ENCODE measurements at regions not wholly inside any gene's neighbourhood (a gene's known extent, or its start where the extent isn't known, plus 50 kb on each side); places are given as distances from the start of the nearest gene placed in this dataset.

DNA sequence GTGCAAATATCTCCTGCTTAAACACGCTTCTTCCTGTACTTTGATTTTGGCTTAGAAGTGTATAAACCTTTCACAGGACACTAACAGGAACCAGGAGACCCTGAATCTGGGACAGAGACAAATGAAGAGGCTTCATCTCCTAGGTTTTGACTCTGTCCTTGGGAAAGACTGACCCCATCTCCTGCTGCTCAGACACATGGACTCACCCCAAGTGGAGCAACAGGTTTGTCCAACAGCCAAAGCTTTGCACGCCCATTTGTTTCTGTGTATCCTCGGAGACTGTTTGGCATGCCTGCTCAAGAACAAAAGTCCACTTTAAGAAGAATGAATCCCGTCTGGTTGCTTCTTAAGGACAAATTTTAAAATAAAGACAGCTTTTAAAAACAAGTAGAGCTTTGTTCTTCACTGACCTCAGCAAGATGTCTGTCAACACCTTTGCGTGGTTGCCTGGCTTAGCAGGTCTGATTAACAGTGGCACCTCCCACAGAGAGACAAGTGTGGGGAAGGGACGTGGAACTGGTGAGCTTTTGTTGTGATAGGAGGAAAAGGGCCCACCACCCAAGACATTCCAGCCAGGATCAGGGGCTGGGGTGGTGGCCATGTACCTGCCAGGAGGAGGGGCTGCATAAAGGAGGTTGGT, 202.6 kb downstream of the SOD2 start:
- TF ChIP-seq, protein P1, sequence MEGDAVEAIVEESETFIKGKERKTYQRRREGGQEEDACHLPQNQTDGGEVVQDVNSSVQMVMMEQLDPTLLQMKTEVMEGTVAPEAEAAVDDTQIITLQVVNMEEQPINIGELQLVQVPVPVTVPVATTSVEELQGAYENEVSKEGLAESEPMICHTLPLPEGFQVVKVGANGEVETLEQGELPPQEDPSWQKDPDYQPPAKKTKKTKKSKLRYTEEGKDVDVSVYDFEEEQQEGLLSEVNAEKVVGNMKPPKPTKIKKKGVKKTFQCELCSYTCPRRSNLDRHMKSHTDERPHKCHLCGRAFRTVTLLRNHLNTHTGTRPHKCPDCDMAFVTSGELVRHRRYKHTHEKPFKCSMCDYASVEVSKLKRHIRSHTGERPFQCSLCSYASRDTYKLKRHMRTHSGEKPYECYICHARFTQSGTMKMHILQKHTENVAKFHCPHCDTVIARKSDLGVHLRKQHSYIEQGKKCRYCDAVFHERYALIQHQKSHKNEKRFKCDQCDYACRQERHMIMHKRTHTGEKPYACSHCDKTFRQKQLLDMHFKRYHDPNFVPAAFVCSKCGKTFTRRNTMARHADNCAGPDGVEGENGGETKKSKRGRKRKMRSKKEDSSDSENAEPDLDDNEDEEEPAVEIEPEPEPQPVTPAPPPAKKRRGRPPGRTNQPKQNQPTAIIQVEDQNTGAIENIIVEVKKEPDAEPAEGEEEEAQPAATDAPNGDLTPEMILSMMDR (conservative IDR thresholded peaks at IDR 0.05; ENCODE audit: low read depth, low read length), result no peak
- no peak for DNase-seq (ENCODE audit: low read depth)
- H3K4me3 ChIP-seq (ENCODE audit: low read length), result no peak overlapping the region

DNA sequence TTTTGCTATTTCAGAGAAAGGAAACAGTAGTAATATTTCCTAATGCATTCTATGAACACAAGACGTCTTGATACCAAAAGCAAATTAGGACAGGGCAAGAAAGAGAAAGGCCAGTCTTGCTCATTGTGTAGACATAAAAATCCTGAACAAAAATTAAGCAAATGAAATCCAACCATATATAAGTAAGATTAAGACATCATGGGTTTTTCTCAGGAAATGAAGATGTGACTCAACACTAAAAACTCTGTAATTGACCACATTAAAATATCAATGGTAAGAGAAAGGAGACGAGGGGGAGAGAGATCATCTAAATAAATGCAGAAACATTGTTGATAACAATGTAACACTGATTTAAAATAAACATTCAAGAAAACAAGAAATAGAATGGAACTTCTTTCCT, 205.4 kb downstream of the SOD2 start:
- no peak overlapping the region for H3K4me3 ChIP-seq (ENCODE audit: low read length)
- no peak for DNase-seq (ENCODE audit: low read depth)
- TF ChIP-seq, protein P1 (conservative IDR thresholded peaks at IDR 0.05; ENCODE audit: low read depth, low read length), result no peak

DNA sequence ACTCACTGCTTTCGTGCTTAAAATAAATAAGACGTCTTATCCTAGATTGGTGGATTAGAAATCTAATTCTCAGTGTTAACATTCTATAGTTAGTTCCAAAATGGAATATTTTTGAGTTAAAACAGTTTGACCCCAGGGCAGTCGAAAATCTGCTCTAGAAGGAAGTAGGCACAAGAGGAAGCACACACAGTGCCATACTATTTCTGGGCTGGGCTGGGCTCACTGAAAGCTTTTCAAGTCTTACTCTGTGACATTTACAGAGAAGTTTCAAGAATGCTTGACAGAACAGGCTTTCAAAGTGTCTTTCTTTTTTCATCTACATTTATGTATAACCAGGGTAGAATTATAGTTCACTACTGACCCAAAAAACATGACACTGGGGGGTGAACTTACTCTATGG, 209.8 kb downstream of the SOD2 start:
- TF ChIP-seq, protein P1 (conservative IDR thresholded peaks at IDR 0.05; ENCODE audit: low read depth, low read length), result no peak
- no peak for DNase-seq (ENCODE audit: low read depth)
- no peak overlapping the region for H3K4me3 ChIP-seq (ENCODE audit: low read length)

DNA sequence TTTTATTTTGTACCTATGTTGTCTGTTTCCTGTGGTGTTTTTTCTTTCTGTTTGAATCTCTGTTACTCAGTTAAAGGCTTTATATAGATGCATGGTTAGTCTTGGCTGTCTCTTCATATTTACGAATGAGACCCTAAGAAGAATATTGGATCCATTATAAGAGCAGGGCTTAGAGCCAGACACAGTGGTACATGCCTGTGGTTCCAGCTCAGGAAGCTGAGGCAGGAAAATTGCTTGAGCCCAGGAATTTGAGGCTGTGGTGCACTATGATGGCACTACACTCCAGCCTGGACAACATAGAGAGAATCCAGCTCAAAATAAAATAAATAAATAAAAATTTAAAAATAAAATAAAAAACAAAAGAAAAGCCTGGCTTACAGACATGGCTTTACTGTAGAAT, 211.1 kb downstream of the SOD2 start:
- TF ChIP-seq, protein P1 (conservative IDR thresholded peaks at IDR 0.05; ENCODE audit: low read depth, low read length), result no peak

DNA sequence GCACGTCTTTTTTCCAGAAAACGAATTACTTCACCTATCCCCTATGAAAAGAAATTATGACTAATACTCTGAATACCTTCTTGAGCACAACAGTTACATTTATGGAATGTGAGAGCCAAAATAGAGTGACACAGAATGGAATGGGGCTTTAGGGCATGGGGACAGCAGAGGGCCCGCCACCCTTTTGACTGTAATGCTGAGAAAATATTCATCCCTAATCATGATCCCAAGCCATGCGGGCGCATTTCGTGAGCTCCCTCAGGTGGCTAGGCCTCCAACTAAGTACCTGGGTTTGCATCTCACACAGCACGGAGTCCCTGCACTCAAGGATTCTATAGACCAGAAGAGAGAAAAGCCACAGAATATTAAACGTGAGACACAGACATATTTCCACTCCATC, 212.6 kb downstream of the SOD2 start:
- TF ChIP-seq, protein P1 (conservative IDR thresholded peaks at IDR 0.05; ENCODE audit: low read depth, low read length), result no peak
- H3K4me3 ChIP-seq (ENCODE audit: low read length), result no peak overlapping the region
- DNase-seq (ENCODE audit: low read depth), result no peak

More for the DNA sequence above, 211.1 kb downstream of the SOD2 start:
- no peak for DNase-seq (ENCODE audit: low read depth)
- no peak overlapping the region for H3K4me3 ChIP-seq (ENCODE audit: low read length)

DNA sequence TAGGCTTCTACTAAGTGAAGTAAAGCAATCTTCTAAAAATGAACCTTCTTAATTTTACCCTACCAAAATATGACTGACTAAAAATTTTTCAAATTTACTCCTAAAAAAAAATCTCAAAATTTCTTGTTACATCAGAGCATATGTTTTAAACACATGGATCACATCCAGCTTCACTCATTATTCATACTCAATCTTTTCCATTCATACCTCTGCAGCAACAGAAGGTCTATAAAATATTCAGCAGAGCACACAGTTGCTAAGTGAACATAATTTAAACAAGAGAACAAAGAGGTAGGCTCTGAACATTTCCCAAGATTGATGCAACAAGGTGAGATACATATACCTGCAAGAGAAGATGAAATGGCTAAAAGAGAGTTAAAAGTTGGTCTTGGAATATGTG, 213.9 kb downstream of the SOD2 start:
- DNase-seq (ENCODE audit: low read depth), result no peak
- no peak overlapping the region for H3K4me3 ChIP-seq (ENCODE audit: low read length)
- TF ChIP-seq, protein P1 (conservative IDR thresholded peaks at IDR 0.05; ENCODE audit: low read depth, low read length), result no peak

DNA sequence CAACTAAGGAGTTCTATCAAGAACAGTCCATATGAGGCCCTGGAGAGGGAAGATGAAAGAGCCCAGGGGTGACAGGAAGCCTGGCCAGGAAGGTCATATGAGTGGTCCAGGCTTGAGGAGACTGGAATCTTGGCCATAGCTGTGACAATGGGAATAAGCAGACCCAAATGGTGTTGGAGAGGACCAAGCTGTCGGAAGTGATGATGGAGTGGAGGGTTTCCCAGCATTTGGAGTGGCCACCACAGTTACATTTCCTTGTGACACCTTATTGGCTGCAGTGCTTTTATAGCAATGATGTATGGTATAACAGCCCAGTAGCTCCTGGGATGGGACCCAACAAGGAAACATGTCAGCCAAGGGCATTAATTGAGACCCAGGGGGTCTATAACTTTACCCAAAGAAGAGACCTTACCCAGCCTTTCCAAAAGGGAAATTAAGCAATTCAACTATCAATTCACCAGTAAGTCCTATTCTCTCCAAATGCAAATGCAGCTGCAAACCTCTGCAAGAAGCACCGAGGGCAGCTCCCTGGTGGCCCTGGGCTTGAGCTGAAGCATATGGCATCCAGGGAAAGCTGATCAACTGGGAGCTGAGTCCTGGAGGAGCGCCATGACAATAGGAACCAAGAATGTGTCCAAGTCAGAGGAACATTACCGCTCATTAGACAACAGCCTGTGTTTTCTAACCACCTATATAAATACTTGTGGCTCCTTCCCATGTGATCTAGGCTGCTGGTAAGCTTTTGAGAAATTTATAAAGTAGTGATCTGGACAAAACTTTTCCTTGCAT, 219.4 kb downstream of the SOD2 start:
- TF ChIP-seq, protein P1 (conservative IDR thresholded peaks at IDR 0.05; ENCODE audit: low read depth, low read length), result no peak
- no peak overlapping the region for H3K4me3 ChIP-seq (ENCODE audit: low read length)
- DNase-seq (ENCODE audit: low read depth), result no peak

Data from retinal pigment epithelial cell (primary cell).